ENCODE measurements at regions not wholly inside any gene's neighbourhood (a gene's known extent, or its start where the extent isn't known, plus 50 kb on each side); places are given as distances from the start of the nearest gene placed in this dataset.

- Histone ChIP-seq H3K9me3 (ENCODE audit: low read length) (no peaks in the 10 kb centered on the region), H3F3A (ENCODE audit: insufficient read depth, low read length) (no peaks in the 10 kb centered on the region), H4K20me1 (ENCODE audit: insufficient read depth, low read length) (no peaks in the 10 kb centered on the region), H3K9ac (ENCODE audit: low read length) (no peak overlapping the region), H2AFZ (ENCODE audit: low read length) (no peak overlapping the region), H3K4me2 (ENCODE audit: low read length) (no peak overlapping the region), H3K4me1 (ENCODE audit: insufficient read depth, low read length, severe bottlenecking) (no peaks in the 10 kb centered on the region), H3K4me3 (ENCODE audit: low read depth, low read length, poor library complexity, severe bottlenecking) (no peak overlapping the region), H3K27ac (ENCODE audit: low read depth, low read length, poor library complexity, severe bottlenecking) (no peak overlapping the region), H3K79me2 (ENCODE audit: insufficient read depth, low read length) (no peaks in the 10 kb centered on the region), H3K27me3 (ENCODE audit: insufficient read depth, low read length) (0 out of 2 replicates have a peak, but pooled peaks cover 3% of the 10 kb centered on the region), H3K9me2 (ENCODE audit: low read depth, low read length) (no peaks in the 10 kb centered on the region), H3K36me3 (ENCODE audit: insufficient read depth, low read length) (no peaks in the 10 kb centered on the region)
- no peak for TF ChIP-seq CTCF (IDR thresholded peaks at IDR 0.05; ENCODE audit: low read length)
- TF ChIP-seq EZH2 (IDR thresholded peaks at IDR 0.05; ENCODE audit: borderline replicate concordance, low read length), result no peak
Observed at GRCh38 chr10:15453926-15454325, 82.8 kb upstream of the FAM171A1 start.

- Histone ChIP-seq H3K79me2 (ENCODE audit: insufficient read depth, low read length) (no peaks in the 10 kb centered on the region), H3K9me3 (ENCODE audit: low read length) (no peaks in the 10 kb centered on the region), H3K4me3 (ENCODE audit: low read depth, low read length, poor library complexity, severe bottlenecking) (no peak overlapping the region), H3K9ac (ENCODE audit: low read length) (no peak overlapping the region), H3K4me2 (ENCODE audit: low read length) (no peak overlapping the region), H3K9me2 (ENCODE audit: low read depth, low read length) (no peaks in the 10 kb centered on the region), H2AFZ (ENCODE audit: low read length) (no peak overlapping the region), H3K27me3 (ENCODE audit: insufficient read depth, low read length) (0 out of 2 replicates have a peak, but pooled peaks cover 3% of the 10 kb centered on the region), H3F3A (ENCODE audit: insufficient read depth, low read length) (no peaks in the 10 kb centered on the region), H3K27ac (ENCODE audit: low read depth, low read length, poor library complexity, severe bottlenecking) (no peak overlapping the region), H3K36me3 (ENCODE audit: insufficient read depth, low read length) (no peaks in the 10 kb centered on the region), H4K20me1 (ENCODE audit: insufficient read depth, low read length) (no peaks in the 10 kb centered on the region), H3K4me1 (ENCODE audit: insufficient read depth, low read length, severe bottlenecking) (no peaks in the 10 kb centered on the region)
- no peak for TF ChIP-seq EZH2 (IDR thresholded peaks at IDR 0.05; ENCODE audit: borderline replicate concordance, low read length)
- no peak for TF ChIP-seq CTCF (IDR thresholded peaks at IDR 0.05; ENCODE audit: low read length)
Observed at GRCh38 chr10:15453457-15453856, 82.4 kb upstream of the FAM171A1 start.

GRCh38 chr10:15452545-15452944 is 81.5 kb upstream of the FAM171A1 start:
- 0 out of 2 replicates have a peak, but pooled peaks cover under 1% of the 10 kb centered on the region for H3K27me3 ChIP-seq (ENCODE audit: insufficient read depth, low read length)
- H3K4me2 ChIP-seq (ENCODE audit: low read length), result no peak overlapping the region
- H3K27ac ChIP-seq (ENCODE audit: low read depth, low read length, poor library complexity, severe bottlenecking), result no peak overlapping the region
- no peaks in the 10 kb centered on the region for H4K20me1 ChIP-seq (ENCODE audit: insufficient read depth, low read length)
- no peaks in the 10 kb centered on the region for H3K79me2 ChIP-seq (ENCODE audit: insufficient read depth, low read length)
- H2AFZ ChIP-seq (ENCODE audit: low read length), result no peak overlapping the region
- H3K9ac ChIP-seq (ENCODE audit: low read length), result no peak overlapping the region
- no peaks in the 10 kb centered on the region for H3K9me3 ChIP-seq (ENCODE audit: low read length)
- no peak overlapping the region for H3K4me3 ChIP-seq (ENCODE audit: low read depth, low read length, poor library complexity, severe bottlenecking)
- H3K36me3 ChIP-seq (ENCODE audit: insufficient read depth, low read length), result no peaks in the 10 kb centered on the region
- H3F3A ChIP-seq (ENCODE audit: insufficient read depth, low read length), result no peaks in the 10 kb centered on the region
- no peaks in the 10 kb centered on the region for H3K4me1 ChIP-seq (ENCODE audit: insufficient read depth, low read length, severe bottlenecking)
- TF ChIP-seq EZH2 (IDR thresholded peaks at IDR 0.05; ENCODE audit: borderline replicate concordance, low read length) (no peak), CTCF (IDR thresholded peaks at IDR 0.05; ENCODE audit: low read length) (no peak)
- H3K9me2 ChIP-seq (ENCODE audit: low read depth, low read length), result no peaks in the 10 kb centered on the region

Data from OCI-LY1 (cell line).